ENCODE measurements at regions not wholly inside any gene's neighbourhood (a gene's known extent, or its start where the extent isn't known, plus 50 kb on each side); places are given as distances from the start of the nearest gene placed in this dataset.
A peak's percentile ranks its signal among the peaks of the same experiment; 100 is the strongest.

- DNase-seq: no peak
- intact Hi-C loops (cut with DNase I): no loop called here
These were observed 93.0 kb upstream of the ID2 start for GRCh38 chr2:8588831-8589191.

GRCh38 chr2:8589721-8590120, 92.1 kb upstream of the ID2 start:
- DNase-seq (no peak), ATAC-seq (no peak)
- intact Hi-C loops (cut with DNase I): loop anchor here in 4 of 10 donors (5.0 to 10.0 kb wide), 3 partner anchors 73 to 93 kb away; partner anchors contain the start of gene ID2 (in 1 of the 4)
- 74 to 91% (median 77%) methylated on average over 1 of the region's 1 CpG for WGBS, 4 donors
- Histone ChIP-seq H3K27ac (no peak overlapping the region), H3K36me3 (no peaks in the 10 kb centered on the region), H3K4me1 (peaks cover 0 to 14% (median 0%) of the 10 kb centered on the region in 12 donors), H3K9me3 (no peaks in the 10 kb centered on the region), H3K27me3 (no peaks in the 10 kb centered on the region), H3K4me3 (no peak overlapping the region)
- TF ChIP-seq CTCF (IDR thresholded peaks at IDR 0.05): no peak
- no peak for TF ChIP-seq POLR2A (IDR thresholded peaks at IDR 0.05)

More at GRCh38 chr2:8588831-8589191, 93.0 kb upstream of the ID2 start:
- H3K27ac ChIP-seq: no peak overlapping the region
- H3K36me3 ChIP-seq: no peaks in the 10 kb centered on the region
- TF ChIP-seq POLR2A (IDR thresholded peaks at IDR 0.05) (no peak), CTCF (IDR thresholded peaks at IDR 0.05) (no peak)
- H3K27me3 ChIP-seq: no peaks in the 10 kb centered on the region
- H3K9me3 ChIP-seq: no peaks in the 10 kb centered on the region
- 85 to 95% (median 93%) methylated on average over 6 of the region's 6 CpGs for WGBS, 4 donors
- no peak for ATAC-seq
- no peak overlapping the region for H3K4me3 ChIP-seq
- H3K4me1 ChIP-seq: peaks cover 0 to 20% (median 6%) of the 10 kb centered on the region in 12 donors

GRCh38 chr2:8590938-8591337, 90.9 kb upstream of the ID2 start:
- DNase-seq: no peak
- Histone ChIP-seq H3K9me3 (no peaks in the 10 kb centered on the region), H3K27me3 (no peaks in the 10 kb centered on the region), H3K4me1 (peaks cover 0 to 14% (median 0%) of the 10 kb centered on the region in 12 donors), H3K36me3 (no peaks in the 10 kb centered on the region), H3K4me3 (no peak overlapping the region), H3K27ac (no peak overlapping the region)
- intact Hi-C loops (cut with DNase I): loop anchor here in 4 of 10 donors (5.0 to 10.0 kb wide), 3 partner anchors 71 to 91 kb away; partner anchors contain the start of gene ID2 (in 1 of the 4)
- TF ChIP-seq POLR2A (IDR thresholded peaks at IDR 0.05): no peak
- TF ChIP-seq CTCF (IDR thresholded peaks at IDR 0.05): no peak
- peak in 3 of 4 donors; percentile 38 to 65 (median 57) for ATAC-seq
- WGBS, 4 donors: 65 to 78% (median 72%) methylated on average over 6 of the region's 6 CpGs

GRCh38 chr2:8592736-8593135, 89.1 kb upstream of the ID2 start:
- ATAC-seq (peak; percentile 68 to 80 (median 78)), DNase-seq (peak in 3 of 5 donors; percentile 44 to 60 (median 52))
- H3K36me3 ChIP-seq: no peaks in the 10 kb centered on the region
- H3K4me1 ChIP-seq: peaks cover 0 to 14% (median 0%) of the 10 kb centered on the region in 12 donors
- TF ChIP-seq CTCF (IDR thresholded peaks at IDR 0.05) (no peak), POLR2A (IDR thresholded peaks at IDR 0.05) (no peak)
- intact Hi-C loops (cut with DNase I): loop anchor here in 4 of 10 donors (5.0 to 10.0 kb wide), 3 partner anchors 70 to 90 kb away; partner anchors contain the start of gene ID2 (in 1 of the 4)
- 41 to 59% (median 54%) methylated on average over 6 to 7 of the region's 7 CpGs for WGBS, 4 donors
- H3K9me3 ChIP-seq: no peaks in the 10 kb centered on the region
- peak overlapping the region in 1 of 12 donors; percentile 3 for H3K27ac ChIP-seq
- H3K27me3 ChIP-seq: no peaks in the 10 kb centered on the region
- H3K4me3 ChIP-seq: no peak overlapping the region

All from heart left ventricle (tissue), 16 donors.